Transverse colon (tissue), 4 donors: ENCODE measurements at regions not wholly inside any gene's neighbourhood (a gene's known extent, or its start where the extent isn't known, plus 50 kb on each side); places are given as distances from the start of the nearest gene placed in this dataset.
A peak's percentile ranks its signal among the peaks of the same experiment; 100 is the strongest.

Experiments used
- POLR2A ChIP-seq: fragments of 450-650 bp; IDR thresholded peaks from one replicate; pipeline ENCODE4 v1.6.1; 2016; ENCODE audit warnings: antibody characterized with exemption, mild to moderate bottlenecking, moderate library complexity
- POLR2AphosphoS5 ChIP-seq, 3 donors: sonication (generic); formaldehyde crosslinking; IDR thresholded peaks; one replicate each; pipeline ENCODE4 v1.6.1; 2016; ENCODE audit warnings: antibody characterized with exemption in 3 of 3
- TF ChIP-seq, protein P1 (sequence below), 5 experiments: fragments of 200-600 bp in 3 of 5; fragments of 450-650 bp in 2 of 5; sonication (generic) in 3 of 5; IDR thresholded peaks; 1 replicate in 2 of 5; 2 replicates in 3 of 5; pipeline ENCODE4 v1.5.1; 2016 to 2017; ENCODE audit warnings: antibody characterized with exemption in 5 of 5, inconsistent platforms in 3 of 5, mild to moderate bottlenecking in 2 of 5, moderate library complexity in 1 of 5

- TF ChIP-seq POLR2AphosphoS5 (IDR thresholded peaks at IDR 0.05) (no peak), POLR2A (no peak)
- TF ChIP-seq, protein P1, sequence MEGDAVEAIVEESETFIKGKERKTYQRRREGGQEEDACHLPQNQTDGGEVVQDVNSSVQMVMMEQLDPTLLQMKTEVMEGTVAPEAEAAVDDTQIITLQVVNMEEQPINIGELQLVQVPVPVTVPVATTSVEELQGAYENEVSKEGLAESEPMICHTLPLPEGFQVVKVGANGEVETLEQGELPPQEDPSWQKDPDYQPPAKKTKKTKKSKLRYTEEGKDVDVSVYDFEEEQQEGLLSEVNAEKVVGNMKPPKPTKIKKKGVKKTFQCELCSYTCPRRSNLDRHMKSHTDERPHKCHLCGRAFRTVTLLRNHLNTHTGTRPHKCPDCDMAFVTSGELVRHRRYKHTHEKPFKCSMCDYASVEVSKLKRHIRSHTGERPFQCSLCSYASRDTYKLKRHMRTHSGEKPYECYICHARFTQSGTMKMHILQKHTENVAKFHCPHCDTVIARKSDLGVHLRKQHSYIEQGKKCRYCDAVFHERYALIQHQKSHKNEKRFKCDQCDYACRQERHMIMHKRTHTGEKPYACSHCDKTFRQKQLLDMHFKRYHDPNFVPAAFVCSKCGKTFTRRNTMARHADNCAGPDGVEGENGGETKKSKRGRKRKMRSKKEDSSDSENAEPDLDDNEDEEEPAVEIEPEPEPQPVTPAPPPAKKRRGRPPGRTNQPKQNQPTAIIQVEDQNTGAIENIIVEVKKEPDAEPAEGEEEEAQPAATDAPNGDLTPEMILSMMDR (IDR thresholded peaks at IDR 0.05), result peak; percentile 22 to 42 (median 38)
These were observed 273.9 kb upstream of the MIS18BP1 start for GRCh38 chr14:45526715-45527549.
